Astrocyte of the spinal cord (primary cell): ENCODE measurements at regions not wholly inside any gene's neighbourhood (a gene's known extent, or its start where the extent isn't known, plus 50 kb on each side); places are given as distances from the start of the nearest gene placed in this dataset.

ENCODE experiments used
- DNase-seq: peaks from one replicate; pipeline ENCODE4 v3.0.0; 2011; ENCODE audit warnings: low read depth, low spot score
- H3K4me3 ChIP-seq: 2 replicates; pipeline ENCODE4 v1.5.1; 2011; ENCODE audit warnings: low read depth, mild to moderate bottlenecking, low read length, moderate library complexity
- CTCF ChIP-seq: IDR thresholded peaks from 2 replicates; pipeline ENCODE4 v1.5.1; 2012; ENCODE audit warnings: low read depth, mild to moderate bottlenecking, low read length, inconsistent platforms
- in situ Hi-C: cut with HindIII; loops from 2 replicates; pipeline ENCODE4 v1.10.0; 2017; ENCODE audit warnings: low sequenced_read_pairs

- TF ChIP-seq CTCF = no peak
- in situ Hi-C loops = no loop called here
- DNase-seq = no peak
- no peak overlapping the region for H3K4me3 ChIP-seq
These were observed 351.8 kb upstream of the SEMA3A start for GRCh38 chr7:84546403-84546802.

GRCh38 chr7:84538268-84538667 is 343.7 kb upstream of the SEMA3A start:
- no peak overlapping the region for H3K4me3 ChIP-seq
- no peak for DNase-seq
- in situ Hi-C loops = no loop called here
- TF ChIP-seq CTCF = no peak

- no peak for TF ChIP-seq CTCF
- no peak overlapping the region for H3K4me3 ChIP-seq
- DNase-seq = no peak
- in situ Hi-C loops = no loop called here
These were observed 341.8 kb upstream of the SEMA3A start for GRCh38 chr7:84536271-84536870.

GRCh38 chr7:84535580-84536270 is 341.1 kb upstream of the SEMA3A start:
- TF ChIP-seq CTCF = no peak
- in situ Hi-C loops = no loop called here
- DNase-seq = no peak

GRCh38 chr7:84533182-84533581 is 338.6 kb upstream of the SEMA3A start:
- no peak overlapping the region for H3K4me3 ChIP-seq
- TF ChIP-seq CTCF = no peak
- in situ Hi-C loops = no loop called here
- no peak for DNase-seq

More at GRCh38 chr7:84535580-84536270, 341.1 kb upstream of the SEMA3A start:
- H3K4me3 ChIP-seq = no peak overlapping the region

- in situ Hi-C loops = no loop called here
- no peak for TF ChIP-seq CTCF
These were observed 337.6 kb upstream of the SEMA3A start for GRCh38 chr7:84532196-84532595.

More at GRCh38 chr7:84532196-84532595, 337.6 kb upstream of the SEMA3A start:
- H3K4me3 ChIP-seq = no peak overlapping the region
- no peak for DNase-seq
